C4-2B (cell line): ENCODE measurements at regions not wholly inside any gene's neighbourhood (a gene's known extent, or its start where the extent isn't known, plus 50 kb on each side); places are given as distances from the start of the nearest gene placed in this dataset.

Experiments used
- CTCF ChIP-seq: fragments of 450-650 bp; conservative IDR thresholded peaks from 2 replicates; pipeline ENCODE4 v1.5.1; 2017; ENCODE audit warnings: mild to moderate bottlenecking
- ZFX ChIP-seq: fragments of 450-650 bp; IDR thresholded peaks from 2 replicates; pipeline ENCODE4 v1.6.1; 2017

GRCh38 chr5:29414681-29415080 lies 1778.8 kb upstream of the CDH6 start:
- TF ChIP-seq CTCF (no peak), ZFX (no peak)
